ENCODE measurements at regions not wholly inside any gene's neighbourhood (a gene's known extent, or its start where the extent isn't known, plus 50 kb on each side); places are given as distances from the start of the nearest gene placed in this dataset.

GRCh38 chr16:63602206-63602927 is 1519.5 kb downstream of the CDH11 start:
- no peak overlapping the region for H3K4me3 ChIP-seq (ENCODE audit: low read depth, low read length)
- TF ChIP-seq CTCF (IDR thresholded peaks at IDR 0.05; ENCODE audit: low read depth, low read length): no peak

GRCh38 chr16:63596716-63597115 is 1525.1 kb downstream of the CDH11 start:
- Histone ChIP-seq H3K4me1 (no peaks in the 10 kb centered on the region), H3K27me3 (no peaks in the 10 kb centered on the region), H3K36me3 (no peaks in the 10 kb centered on the region), H3K4me3 (ENCODE audit: low read depth, low read length) (no peak overlapping the region), H3K9me3 (no peaks in the 10 kb centered on the region)
- DNase-seq: no peak
- TF ChIP-seq CTCF (IDR thresholded peaks at IDR 0.05; ENCODE audit: low read depth, low read length): no peak

More at GRCh38 chr16:63602206-63602927, 1519.5 kb downstream of the CDH11 start:
- Histone ChIP-seq H3K4me1 (no peaks in the 10 kb centered on the region), H3K27me3 (no peaks in the 10 kb centered on the region), H3K36me3 (no peaks in the 10 kb centered on the region), H3K9me3 (no peaks in the 10 kb centered on the region)
- no peak for DNase-seq

- no peak for TF ChIP-seq CTCF (IDR thresholded peaks at IDR 0.05; ENCODE audit: low read depth, low read length)
- Histone ChIP-seq H3K9me3 (no peaks in the 10 kb centered on the region), H3K4me3 (ENCODE audit: low read depth, low read length) (no peak overlapping the region), H3K4me1 (no peaks in the 10 kb centered on the region), H3K36me3 (no peaks in the 10 kb centered on the region), H3K27me3 (no peaks in the 10 kb centered on the region)
- no peak for DNase-seq
Measured at GRCh38 chr16:63592852-63593251, 1529.0 kb downstream of the CDH11 start.

GRCh38 chr16:63581570-63581969 is 1540.3 kb downstream of the CDH11 start:
- TF ChIP-seq CTCF (IDR thresholded peaks at IDR 0.05; ENCODE audit: low read depth, low read length): no peak
- no peak for DNase-seq
- Histone ChIP-seq H3K4me1 (no peaks in the 10 kb centered on the region), H3K27me3 (no peaks in the 10 kb centered on the region), H3K4me3 (ENCODE audit: low read depth, low read length) (no peak overlapping the region), H3K9me3 (no peaks in the 10 kb centered on the region), H3K36me3 (no peaks in the 10 kb centered on the region)

- H3K4me3 ChIP-seq (ENCODE audit: low read depth, low read length): no peak overlapping the region
- H3K9me3 ChIP-seq: no peaks in the 10 kb centered on the region
- no peaks in the 10 kb centered on the region for H3K27me3 ChIP-seq
- DNase-seq: no peak
- no peaks in the 10 kb centered on the region for H3K4me1 ChIP-seq
- no peak for TF ChIP-seq CTCF (IDR thresholded peaks at IDR 0.05; ENCODE audit: low read depth, low read length)
- H3K36me3 ChIP-seq: no peaks in the 10 kb centered on the region
Measured at GRCh38 chr16:63578791-63579190, 1542.6 kb upstream of the CDH8 start.

- Histone ChIP-seq H3K27me3 (no peaks in the 10 kb centered on the region), H3K9me3 (no peaks in the 10 kb centered on the region), H3K4me3 (ENCODE audit: low read depth, low read length) (no peak overlapping the region), H3K36me3 (no peaks in the 10 kb centered on the region), H3K4me1 (no peaks in the 10 kb centered on the region)
- DNase-seq: no peak
- no peak for TF ChIP-seq CTCF (IDR thresholded peaks at IDR 0.05; ENCODE audit: low read depth, low read length)
Measured at GRCh38 chr16:63577891-63578290, 1541.7 kb upstream of the CDH8 start.
